GM18502 (cell line): ENCODE measurements at regions not wholly inside any gene's neighbourhood (a gene's known extent, or its start where the extent isn't known, plus 50 kb on each side); places are given as distances from the start of the nearest gene placed in this dataset.

Experiments
- ATAC-seq: cut with Tn5 transposase; IDR thresholded peaks from one replicate; pipeline ENCODE4 v1.9.1; 2021; ENCODE audit warnings: mild to moderate bottlenecking; ENCODE audit not compliant: unreplicated experiment, poor library complexity

DNA sequence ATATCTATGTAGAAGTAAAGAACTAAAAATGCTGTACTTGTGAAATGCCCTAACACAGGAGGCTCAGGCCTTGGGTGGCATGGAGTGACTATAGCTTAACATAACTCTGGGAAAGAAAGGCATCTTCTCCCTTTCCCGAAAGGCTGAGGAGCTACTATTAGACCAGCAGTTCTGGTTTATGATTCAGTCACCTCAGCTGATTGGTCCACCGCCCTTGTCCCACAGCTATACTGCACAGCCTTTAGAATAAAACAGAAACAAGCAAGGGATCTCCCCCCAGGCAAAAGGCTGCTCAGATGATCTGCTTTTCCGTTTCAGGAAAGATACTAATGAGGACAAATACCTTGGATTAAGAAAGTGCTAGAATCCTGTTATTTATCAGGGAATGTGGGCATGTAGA, 171.3 kb downstream of the SNCA start:
- no peak for ATAC-seq

DNA sequence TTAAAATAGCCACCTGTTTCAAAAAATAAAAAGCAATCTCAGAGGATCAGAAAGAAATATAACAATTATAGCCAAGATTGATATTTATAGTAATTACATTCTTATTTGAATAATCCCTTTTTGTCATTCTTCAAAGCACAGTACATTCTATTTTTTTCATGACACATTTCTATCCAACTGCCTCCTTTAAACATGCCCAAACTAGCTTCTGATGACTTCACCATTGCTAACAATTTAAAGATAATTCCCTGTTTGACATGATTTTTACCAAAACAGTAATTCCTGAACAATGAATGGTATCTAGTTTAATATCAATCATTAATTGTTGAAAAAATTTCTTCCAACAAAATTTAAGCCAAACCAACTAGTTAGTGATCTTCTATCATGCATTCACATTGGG, 172.4 kb downstream of the SNCA start:
- ATAC-seq, result no peak

DNA sequence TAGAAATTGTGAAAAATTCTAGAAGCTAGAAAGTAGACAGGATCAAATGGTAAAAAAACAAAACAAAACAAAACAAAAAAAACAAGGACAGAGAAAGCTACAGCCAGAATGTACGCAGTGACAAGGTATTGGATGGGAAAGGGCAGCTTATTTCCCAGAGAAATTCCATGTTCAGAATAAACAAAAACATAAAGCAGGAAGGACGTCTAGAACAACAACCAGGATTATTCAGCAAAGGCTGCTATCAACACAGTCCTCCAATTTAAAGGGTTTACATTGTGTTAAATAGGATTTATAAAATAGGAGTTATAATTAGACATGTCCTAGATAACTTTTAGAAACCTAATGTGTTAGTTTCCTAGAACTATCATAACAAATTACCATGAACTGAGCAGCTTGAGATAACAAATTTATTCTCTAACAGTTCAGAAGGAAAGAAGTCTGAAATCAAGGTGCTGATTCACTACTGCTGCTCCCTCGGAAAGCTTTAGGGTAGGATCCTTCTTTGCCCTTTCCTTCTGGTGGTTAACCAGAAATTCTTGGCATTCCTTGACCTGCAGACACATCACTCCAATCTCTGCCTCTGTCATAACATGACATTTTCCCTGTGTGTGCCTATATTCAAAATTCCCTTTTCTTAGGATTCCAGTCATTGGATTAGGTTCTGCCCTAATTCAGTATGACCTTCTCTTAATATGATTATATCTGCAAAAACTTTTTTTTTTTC, 175.6 kb downstream of the SNCA start:
- ATAC-seq, result no peak

DNA sequence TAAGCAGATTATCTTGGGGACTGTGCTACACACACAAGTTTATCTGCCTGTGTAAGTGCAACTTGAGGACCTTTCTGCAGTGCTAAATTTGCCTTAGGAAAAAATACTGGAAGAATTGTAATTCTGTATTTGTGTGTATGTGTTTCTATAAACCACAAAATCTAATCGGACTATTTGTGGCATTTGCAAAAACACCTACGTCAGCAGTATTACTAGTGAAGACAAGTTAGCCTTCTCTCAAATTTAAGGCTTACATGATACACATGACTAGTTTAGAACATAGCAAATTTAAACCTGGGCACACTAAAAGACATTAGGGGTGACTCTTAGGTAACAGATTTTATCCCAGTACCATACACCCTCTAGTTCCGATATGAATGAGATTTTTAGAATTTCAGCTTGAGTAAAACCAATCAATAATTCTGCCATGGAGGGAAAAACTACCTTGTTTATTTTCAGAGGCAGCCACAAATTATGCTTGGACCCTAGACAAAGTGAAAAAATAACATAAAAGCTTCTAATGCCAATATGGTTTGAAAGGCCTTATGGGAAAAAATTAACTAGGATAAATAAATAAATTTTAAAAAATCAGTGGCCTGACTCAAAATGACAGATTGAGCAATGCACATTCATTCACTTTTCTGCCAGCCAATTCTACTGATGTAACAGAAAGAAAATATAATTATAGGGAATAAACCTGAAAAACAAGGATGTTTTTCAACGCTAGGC, 176.4 kb downstream of the SNCA start:
- no peak for ATAC-seq

DNA sequence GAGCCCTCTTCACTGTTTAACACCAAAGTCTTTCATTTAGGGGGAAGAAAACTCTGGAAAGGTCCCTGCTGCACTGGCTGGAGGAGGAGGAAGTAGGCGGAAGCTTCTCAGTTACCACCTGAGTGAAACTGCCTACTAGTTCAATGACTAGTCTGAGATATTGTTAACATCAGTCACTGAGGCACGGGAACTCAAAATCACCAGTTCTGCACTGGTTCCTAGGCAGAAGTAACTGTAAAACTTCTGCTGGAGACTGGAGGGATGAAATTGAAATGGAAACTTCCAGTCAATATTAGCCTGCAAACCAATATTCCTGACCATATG, 178.3 kb downstream of the SNCA start:
- peak; percentile 92 for ATAC-seq

DNA sequence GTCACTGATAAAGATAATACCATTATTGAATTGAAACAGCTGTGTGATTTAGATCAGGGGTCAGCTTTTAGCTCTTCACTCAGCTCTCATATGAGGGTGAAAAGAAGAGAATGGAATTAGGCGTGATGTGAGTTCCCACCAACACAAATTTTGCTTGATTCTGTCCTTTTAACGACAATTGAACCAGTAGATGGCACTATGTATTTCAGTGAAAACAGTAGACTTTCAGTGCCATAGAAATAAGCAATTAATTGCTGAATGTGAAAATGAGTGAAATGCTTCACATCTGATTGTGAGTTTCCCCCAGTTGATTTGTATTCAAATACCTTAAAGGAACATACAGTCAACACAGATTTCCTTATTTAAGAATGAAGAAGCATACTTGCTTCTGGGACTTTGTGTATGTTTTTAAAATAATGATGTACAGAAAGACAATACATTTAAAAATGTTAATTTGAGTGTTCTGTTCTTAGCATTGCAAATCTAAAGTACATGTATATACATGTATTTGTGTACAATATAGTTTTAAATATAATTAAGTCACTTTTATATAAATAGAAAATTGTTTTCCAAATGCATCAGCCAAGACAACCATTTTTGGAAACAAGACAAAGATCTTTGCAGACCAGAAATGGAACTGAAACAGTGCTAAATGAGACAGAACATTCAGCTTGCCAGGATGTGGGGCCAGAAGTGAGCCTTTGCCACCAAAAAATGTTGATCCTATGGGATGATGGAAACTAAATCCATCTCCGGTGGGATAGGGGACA, 178.8 kb downstream of the SNCA start:
- peak; percentile 89 for ATAC-seq

DNA sequence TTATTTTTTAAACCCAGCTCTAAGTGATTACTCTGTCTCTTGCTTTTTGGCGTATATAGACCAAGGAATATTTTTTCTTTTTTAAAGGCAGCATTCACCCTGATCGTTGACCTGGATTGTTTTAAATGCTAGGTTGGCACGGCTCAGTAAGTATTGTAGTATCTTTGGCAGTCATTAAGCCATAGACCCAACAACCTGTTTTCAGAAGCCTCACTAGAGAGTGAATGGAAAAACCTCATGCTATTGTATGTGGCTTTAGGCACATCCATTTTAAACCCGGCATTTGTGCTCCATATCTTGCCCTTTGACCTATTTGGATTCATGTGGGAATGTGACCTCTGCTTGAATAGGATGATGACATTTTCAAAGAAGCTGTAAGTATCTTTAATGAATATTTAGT, 183.9 kb downstream of the SNCA start:
- ATAC-seq, result no peak

DNA sequence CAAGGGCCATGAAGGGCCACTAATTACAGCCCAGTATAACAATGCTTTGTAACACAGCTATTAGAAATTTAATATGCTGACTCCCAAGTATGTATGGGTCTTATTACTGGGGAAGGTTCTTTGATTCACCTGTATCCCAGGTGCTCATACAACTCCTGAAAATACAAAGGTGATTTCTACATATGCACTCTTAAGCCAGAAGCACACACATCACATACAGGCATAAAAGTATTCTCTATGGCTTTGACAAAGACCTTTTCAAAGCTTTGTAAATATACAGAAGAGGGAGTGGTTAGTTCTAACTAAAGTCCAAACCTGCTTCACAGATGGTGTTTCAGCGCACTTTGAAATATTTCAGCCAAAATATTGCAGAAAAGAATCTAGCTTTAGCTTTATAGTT, 191.5 kb downstream of the SNCA start:
- no peak for ATAC-seq

DNA sequence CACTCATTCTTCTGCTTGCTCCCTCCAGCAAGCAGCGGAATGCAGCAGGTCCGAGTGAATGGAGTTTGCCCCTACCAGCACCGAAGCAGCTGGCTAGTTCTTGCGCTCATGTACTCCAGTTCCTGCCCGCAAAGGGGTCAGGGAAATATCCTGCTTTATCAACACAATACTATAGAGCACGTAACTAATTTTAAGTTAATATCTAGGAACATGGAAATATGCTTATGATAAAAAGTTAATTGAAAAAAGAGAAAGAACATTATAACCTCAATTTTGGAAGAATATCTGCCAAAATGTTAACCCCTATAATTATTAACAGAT, 195.6 kb downstream of the SNCA start:
- ATAC-seq, result no peak

DNA sequence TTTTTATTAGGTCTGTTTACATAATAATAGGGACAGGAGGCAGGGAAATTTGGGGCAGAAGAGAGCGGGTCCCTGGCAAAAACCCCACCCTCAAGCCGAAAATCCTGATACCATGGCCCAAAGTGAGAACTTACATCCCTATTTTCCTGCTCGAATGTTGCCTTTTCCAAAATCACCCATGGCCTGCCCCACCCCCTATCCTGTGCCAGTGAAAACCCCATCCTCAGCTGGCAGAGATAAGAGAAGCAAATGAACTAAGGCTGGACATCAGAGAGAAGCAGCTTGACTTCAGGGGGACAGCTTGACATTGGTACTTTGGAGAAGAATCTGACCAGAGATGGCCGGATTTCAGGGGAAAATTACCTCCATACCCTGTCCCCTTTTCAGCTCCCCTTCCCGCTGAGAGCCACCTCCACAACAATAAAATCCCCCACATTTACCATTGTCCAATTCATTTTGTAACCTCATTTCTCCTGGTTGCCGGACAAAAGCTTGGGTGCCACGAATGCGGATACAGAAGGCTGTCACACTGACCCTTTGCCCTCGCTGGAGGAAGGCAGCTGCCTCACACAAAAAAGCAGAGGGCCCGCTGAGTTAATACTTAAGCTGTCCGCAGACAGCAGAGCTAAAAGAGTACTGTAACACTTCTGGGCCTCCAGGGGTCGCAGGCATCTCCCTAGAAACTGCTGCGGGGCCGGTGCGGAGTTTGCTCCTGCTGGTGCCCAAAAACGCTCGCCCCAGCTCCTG, 196.2 kb downstream of the SNCA start:
- no peak for ATAC-seq

DNA sequence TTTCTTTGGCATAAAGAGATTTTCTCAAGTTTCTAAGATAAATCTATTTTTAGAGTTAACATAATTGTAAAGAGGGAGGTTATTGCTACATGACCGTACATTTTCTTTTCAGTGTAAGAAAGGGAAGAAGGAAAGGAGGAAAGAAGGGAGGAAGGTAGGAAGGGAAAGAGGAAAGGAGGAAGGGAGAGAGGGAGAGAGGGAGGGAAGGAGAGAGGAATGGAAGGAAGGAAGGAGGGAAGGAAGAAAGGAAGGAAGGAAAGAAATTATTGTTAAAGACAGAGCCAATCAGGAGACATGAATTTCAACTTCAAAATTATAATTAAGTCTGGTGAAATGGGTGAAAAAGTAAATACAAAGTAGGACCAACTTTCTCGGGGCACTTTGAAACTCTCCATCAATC, 197.6 kb downstream of the SNCA start:
- no peak for ATAC-seq

DNA sequence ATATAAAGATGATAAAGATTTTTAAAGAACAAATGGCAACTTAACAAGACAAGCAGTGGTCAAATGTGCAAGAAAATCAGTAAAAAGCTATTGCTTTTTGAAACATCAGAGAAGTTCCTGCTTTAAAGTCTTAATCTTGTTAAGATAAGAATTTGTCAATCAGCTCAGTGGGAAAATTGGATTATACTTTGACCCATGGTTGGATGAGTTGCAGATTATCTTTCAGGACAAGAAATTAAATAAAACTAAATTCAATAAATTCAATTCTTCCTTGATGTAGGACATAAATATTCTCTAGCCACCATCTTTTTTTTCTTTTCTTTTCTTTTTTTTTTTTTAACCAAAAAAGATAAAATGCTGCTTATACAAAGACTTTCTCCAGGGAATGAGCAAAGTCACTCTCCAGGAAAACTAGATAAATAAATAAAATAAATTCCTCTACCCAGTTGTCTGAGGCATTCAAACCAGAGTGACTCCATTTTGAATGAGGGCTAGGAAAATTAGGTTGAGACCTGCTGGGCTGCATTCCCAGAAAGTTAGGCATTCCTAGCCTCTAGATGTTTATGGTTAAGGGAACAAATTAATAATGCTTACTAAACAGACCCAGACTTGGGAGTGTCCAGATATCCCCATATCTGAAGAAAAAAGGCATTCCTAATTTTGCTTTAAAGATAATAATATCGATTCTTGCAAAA, 211.2 kb downstream of the SNCA start:
- ATAC-seq, result no peak

DNA sequence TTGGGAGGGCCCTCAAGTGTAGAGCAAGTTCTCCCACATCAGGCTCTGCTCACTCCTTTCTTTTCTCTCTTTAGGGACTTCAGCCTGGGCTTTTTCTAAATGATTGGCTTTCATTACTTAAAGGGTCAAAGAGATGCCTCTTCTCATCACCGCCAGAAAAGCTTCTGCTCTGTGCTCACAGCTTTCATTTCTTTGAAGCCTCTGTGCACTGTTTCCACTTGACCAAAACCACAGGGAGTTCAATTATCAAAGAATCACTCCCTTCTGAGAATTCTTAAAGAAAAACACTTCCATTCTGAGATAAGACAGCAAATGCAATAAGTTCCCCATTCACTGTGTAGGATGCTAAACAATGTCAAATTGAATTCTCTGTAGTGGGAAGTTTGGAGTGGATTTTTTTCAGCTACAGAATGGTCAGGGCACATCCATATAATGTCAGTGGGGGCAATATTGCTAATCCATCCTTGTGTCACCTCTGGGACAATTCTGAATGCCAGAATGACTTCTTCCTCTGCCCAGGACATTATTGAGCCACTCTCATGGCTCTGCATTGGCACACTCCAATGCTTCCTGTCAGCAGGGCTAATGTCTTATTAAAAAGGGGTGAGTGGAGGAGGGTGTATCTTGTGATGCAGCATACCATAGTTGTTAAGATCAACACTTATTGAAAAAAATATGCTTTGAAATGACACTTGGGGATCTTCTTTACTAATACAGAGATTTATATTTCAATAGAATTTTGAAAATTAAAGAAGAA, 217.6 kb downstream of the SNCA start:
- no peak for ATAC-seq

DNA sequence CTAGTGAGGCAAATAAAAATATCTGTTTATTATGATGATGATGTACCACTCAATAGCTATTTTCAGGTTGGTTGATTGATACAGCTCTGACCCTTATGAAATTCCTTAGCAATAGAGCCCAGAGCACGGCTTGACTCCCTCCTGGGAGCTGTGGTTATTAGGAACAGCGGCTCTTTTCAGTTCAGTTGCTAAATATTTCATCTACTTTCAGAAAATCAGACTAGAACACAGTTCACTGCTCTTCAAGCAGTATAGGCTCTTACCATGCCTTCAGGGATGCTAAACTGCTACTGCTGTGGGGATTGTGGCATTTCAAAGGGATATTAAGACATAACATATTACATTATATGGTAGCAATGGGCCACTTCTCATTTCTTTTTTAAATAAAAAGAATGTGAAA, 218.8 kb downstream of the SNCA start:
- no peak for ATAC-seq

DNA sequence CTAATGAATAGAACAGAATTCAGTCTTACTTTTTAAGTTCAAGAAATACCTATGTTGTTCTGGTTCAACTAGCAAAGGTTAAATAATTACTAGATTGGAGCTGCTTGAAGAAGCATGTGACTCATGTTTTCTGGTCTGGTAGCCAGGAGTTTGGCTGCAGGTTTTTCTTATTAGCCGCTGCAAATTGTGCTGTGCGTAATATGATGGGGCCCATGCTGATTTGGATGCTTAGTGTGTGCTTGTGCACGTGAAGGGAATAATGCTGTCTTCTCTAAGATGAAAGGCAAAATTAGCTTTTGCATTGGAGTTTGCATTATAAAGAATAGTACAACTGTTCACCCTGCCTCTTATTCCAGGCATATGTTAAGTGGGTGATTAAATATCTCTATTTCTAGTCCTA, 219.6 kb downstream of the SNCA start:
- no peak for ATAC-seq

DNA sequence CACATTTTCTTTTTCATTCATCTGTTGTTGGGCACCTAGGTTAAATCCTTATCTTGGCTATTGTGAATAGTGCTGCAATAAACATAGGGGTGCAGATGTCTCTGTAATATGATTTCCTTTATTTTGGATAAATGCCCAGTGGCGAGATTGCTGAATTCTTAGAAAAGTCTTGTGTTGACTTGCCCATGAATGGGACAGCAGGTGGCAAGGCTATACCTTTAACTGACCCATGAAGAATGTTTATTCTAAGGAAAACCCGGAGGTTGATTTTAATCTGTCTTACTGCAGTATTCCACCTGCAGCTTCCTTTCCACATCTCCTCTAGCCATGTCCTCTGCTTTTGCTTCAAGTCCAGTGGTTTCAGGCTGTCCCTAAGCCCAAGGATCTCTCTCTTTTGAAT, 220.6 kb downstream of the SNCA start:
- ATAC-seq, result no peak

DNA sequence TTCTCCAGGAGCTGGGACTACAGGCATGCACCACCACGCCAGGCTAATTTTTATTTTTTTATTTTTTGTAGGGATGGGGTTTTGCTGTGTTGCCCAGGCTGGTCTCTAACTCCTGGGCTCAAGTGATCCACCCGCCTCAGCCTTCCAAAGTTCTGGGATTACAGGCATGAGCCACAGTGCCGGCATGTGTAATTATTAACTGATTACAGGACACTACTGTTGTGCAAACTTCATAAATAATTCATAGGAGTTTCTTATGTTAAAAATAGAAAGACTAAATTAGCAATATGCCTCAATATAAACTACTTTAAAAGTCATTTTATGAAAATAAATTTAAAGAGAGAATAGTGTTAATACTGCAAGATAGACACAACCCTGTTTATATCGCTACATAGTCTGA, 221.9 kb downstream of the SNCA start:
- no peak for ATAC-seq

DNA sequence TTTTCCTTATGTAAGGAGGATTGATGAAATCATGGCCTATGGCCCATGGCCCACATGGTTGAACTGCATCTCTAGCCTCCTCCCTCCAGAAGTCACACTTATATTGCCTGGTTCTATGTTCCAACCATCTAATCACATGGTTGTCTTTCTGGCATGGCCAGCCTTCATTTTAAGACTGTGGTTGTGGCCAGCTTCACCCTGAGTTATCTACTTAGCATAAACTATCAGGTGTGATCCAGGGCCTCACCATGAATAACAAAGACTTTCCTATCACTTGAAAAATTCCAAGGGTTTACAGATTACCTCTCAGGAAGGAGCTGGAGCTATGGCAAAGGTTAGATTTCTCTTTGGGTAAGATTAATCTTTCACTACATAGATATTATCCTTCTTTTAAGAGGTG, 222.8 kb downstream of the SNCA start:
- ATAC-seq, result no peak

DNA sequence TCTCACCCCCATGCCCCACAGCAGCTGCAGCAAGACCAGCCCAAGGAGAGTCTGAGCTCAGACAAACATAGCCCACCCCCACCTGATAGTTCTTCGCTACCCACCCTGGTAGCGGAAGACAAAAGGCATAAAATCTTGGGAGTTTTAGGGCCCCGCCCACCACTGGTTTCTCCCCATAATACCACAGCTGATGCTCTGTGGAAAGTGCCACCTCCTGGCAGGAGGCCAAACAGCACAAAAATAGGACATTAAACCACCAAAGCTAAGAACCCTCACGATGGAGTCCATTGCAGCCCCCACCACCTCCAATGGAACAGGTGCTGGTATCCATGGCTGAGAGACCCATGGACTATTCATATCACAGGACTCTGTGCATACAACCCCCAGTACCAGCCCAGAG, 226.7 kb downstream of the SNCA start:
- no peak for ATAC-seq

DNA sequence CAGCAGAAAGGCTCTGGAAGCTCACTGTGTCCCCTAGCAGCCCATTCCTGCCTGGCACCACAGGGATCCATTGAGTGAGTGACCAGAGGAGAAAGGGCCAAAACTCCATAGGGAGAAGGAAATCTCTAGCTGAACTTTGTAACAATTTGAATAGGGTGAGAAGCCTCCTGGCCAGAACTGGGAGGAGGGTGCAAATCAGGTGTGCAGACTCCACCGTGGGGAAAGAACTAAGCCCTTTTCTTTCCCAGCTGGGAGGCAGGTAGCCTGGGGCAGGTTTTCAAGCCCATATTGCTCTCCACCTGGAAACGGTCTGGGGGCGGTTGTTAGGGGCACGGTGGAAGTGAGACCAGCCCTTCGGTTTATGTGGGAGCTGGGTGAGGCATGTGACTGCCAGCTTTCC, 227.2 kb downstream of the SNCA start:
- no peak for ATAC-seq
